Prostate gland (tissue), 2 donors: ENCODE measurements at regions not wholly inside any gene's neighbourhood (a gene's known extent, or its start where the extent isn't known, plus 50 kb on each side); places are given as distances from the start of the nearest gene placed in this dataset.

Experiments used
- DNase-seq: peaks from one replicate; pipeline ENCODE4 v3.0.0-alpha.2; 2019; ENCODE audit warnings: low spot score
- H3K27ac ChIP-seq, 2 donors: fragments of 200-600 bp; sonication (generic); 2 replicates each; pipeline ENCODE4 v1.5.1; 2017 to 2019
- H3K27me3 ChIP-seq: fragments of 200-600 bp; sonication (generic); replicated peaks from 2 replicates; pipeline ENCODE4 v1.5.1; 2019; ENCODE audit not compliant: insufficient read depth
- H3K36me3 ChIP-seq, 2 donors: fragments of 200-600 bp; sonication (generic); 1 replicate in 1 of 2; 2 replicates in 1 of 2; pipeline versions ENCODE4 v1.5.1 to v1.8.1; 2017 to 2019
- H3K4me1 ChIP-seq: fragments of 200-600 bp; sonication (generic); replicated peaks from 2 replicates; pipeline ENCODE4 v1.5.1; 2019
- H3K4me3 ChIP-seq, 2 donors: fragments of 200-600 bp; sonication (generic); 2 replicates each; pipeline ENCODE4 v1.5.1; 2017 to 2019
- H3K9me3 ChIP-seq: fragments of 200-600 bp; sonication (generic); 2 replicates; pipeline ENCODE4 v1.5.1; 2017
- POLR2A ChIP-seq: fragments of 450-650 bp; IDR thresholded peaks from one replicate; pipeline ENCODE4 v1.6.1; 2016; ENCODE audit warnings: antibody characterized with exemption, mild to moderate bottlenecking
- POLR2AphosphoS5 ChIP-seq: sonication (generic); formaldehyde crosslinking; IDR thresholded peaks from one replicate; pipeline ENCODE4 v1.6.1; 2017; ENCODE audit warnings: antibody characterized with exemption
- WGBS: methylation state at CpG from one replicate; pipeline ENCODE4 v1.1.5; 2018; 5-methylcytosine and 5-hydroxymethylcytosine counted together
- intact Hi-C: fragments of 100-400 bp; cut with DNase I; formaldehyde crosslinking; loops from one replicate; pipeline ENCODE4 v1.14.2; 2022
- TF ChIP-seq, protein P1 (sequence below), 4 experiments: fragments of 200-600 bp in 2 of 4; fragments of 450-650 bp in 2 of 4; sonication (generic) in 2 of 4; IDR thresholded peaks; 1 replicate in 3 of 4; 2 replicates in 1 of 4; pipeline ENCODE4 v1.5.1; 2016 to 2019; ENCODE audit warnings: antibody characterized with exemption in 4 of 4, mild to moderate bottlenecking in 2 of 4, moderate library complexity in 2 of 4

DNA sequence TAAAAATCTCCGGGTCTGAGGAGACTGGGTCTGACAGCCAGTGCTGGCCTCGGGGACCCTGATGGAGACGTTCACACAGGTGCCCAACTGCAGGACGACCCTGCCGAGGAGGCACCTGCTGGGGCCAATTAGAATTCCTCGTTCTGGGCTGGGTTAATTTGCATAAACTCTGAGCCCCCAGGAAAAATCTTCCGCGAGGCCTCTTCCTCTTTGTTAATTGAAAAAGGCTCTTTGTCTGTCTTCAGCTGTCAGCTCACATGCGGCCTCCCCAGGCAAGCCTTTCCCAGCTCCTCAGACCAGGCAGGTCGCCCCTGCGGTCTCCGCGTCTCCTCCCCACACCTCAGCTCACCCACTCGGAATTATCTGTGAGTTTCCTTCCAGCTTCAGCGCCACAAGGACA, 400.2 kb downstream of the SEC14L1 start:
- DNase-seq = no peak
- Histone ChIP-seq H3K4me3 (no peak overlapping the region), H3K27ac (no peak overlapping the region), H3K9me3 (no peaks in the 10 kb centered on the region), H3K36me3 (no peaks in the 10 kb centered on the region), H3K27me3 (no peaks in the 10 kb centered on the region), H3K4me1 (no peaks in the 10 kb centered on the region)
- TF ChIP-seq, protein P1, sequence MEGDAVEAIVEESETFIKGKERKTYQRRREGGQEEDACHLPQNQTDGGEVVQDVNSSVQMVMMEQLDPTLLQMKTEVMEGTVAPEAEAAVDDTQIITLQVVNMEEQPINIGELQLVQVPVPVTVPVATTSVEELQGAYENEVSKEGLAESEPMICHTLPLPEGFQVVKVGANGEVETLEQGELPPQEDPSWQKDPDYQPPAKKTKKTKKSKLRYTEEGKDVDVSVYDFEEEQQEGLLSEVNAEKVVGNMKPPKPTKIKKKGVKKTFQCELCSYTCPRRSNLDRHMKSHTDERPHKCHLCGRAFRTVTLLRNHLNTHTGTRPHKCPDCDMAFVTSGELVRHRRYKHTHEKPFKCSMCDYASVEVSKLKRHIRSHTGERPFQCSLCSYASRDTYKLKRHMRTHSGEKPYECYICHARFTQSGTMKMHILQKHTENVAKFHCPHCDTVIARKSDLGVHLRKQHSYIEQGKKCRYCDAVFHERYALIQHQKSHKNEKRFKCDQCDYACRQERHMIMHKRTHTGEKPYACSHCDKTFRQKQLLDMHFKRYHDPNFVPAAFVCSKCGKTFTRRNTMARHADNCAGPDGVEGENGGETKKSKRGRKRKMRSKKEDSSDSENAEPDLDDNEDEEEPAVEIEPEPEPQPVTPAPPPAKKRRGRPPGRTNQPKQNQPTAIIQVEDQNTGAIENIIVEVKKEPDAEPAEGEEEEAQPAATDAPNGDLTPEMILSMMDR (IDR thresholded peaks at IDR 0.05) = no peak
- TF ChIP-seq POLR2AphosphoS5 = no peak
- no peak for TF ChIP-seq POLR2A
- 67% methylated on average over 15 of the region's 15 CpGs for WGBS
- intact Hi-C loops = loop anchor here (5.0 kb wide), 1 partner anchor 196 kb away; no protein-coding TSS in a partner anchor

- no peak overlapping the region for H3K4me3 ChIP-seq
These were observed 401.2 kb downstream of the SEC14L1 start for GRCh38 chr17:77542011-77542410.

DNA sequence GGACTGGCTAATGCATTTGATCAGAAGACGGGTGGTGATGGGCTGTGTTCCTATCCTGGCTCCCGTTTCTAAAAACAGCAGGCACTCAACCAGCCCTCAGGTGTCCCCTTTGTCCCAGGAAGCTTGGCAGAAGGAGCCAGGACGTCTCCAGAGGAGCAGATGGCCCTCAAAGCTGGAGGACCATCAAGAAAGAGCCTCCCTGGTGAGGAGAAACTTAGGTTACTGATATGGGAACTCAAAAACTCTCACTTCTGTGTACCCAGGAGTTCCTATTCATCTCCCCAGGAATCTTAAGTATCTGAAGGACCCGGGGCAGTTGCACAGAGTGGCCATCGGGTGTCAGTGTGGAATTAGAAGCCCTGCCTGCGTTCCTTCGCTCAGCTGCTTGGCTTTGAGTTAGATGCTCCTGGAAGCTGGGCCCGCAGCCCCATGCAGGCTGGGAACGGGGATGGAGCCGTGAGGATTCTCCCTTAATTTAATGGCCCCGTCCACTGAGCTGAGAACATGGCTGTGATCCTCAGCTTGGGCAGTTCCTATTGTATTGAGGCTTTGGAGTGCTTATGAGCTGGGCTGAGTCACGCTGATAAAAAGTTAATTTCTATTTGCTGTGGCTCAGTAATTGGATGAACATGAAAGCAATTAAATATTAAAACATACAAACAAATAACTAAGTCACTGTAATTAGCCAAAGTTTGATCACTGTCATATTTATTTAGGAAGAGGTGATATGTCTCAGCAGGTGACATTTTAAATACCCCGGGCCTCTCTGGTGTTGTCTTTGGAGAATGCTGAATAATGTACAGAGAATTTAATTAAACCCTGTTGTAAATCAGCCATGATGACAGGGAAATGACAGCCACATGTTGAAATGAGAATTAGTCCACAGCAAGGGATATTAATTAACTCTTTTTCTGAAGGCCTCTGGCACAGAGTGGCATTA, 402.1 kb downstream of the SEC14L1 start:
- Histone ChIP-seq H3K27ac (peak overlapping the region in 1 of 2 donors; percentile 25), H3K4me1 (no peaks in the 10 kb centered on the region), H3K27me3 (no peaks in the 10 kb centered on the region), H3K36me3 (no peaks in the 10 kb centered on the region), H3K9me3 (no peaks in the 10 kb centered on the region), H3K4me3 (no peak overlapping the region)
- WGBS = 6% methylated on average over 13 of the region's 13 CpGs
- intact Hi-C loops = loop anchor here (1.0 to 5.0 kb wide), 2 partner anchors 194 to 470 kb away; no protein-coding TSS in a partner anchor
- peak; percentile 82 for DNase-seq
- TF ChIP-seq, protein P1 (IDR thresholded peaks at IDR 0.05) = peak; percentile 47 to 89 (median 78)
- TF ChIP-seq POLR2A (no peak), POLR2AphosphoS5 (peak; percentile 62)

More at GRCh38 chr17:77542011-77542410, 401.2 kb downstream of the SEC14L1 start:
- Histone ChIP-seq H3K9me3 (no peaks in the 10 kb centered on the region), H3K27ac (no peak overlapping the region), H3K36me3 (no peaks in the 10 kb centered on the region), H3K4me1 (no peaks in the 10 kb centered on the region), H3K27me3 (no peaks in the 10 kb centered on the region)
- WGBS = 57% methylated on average over 1 of the region's 1 CpG
- intact Hi-C loops = loop anchor here (1.0 to 5.0 kb wide), 2 partner anchors 195 to 471 kb away; no protein-coding TSS in a partner anchor
- TF ChIP-seq POLR2AphosphoS5 = no peak
- TF ChIP-seq, protein P1 (IDR thresholded peaks at IDR 0.05) = no peak
- no peak for TF ChIP-seq POLR2A
- DNase-seq = no peak

DNA sequence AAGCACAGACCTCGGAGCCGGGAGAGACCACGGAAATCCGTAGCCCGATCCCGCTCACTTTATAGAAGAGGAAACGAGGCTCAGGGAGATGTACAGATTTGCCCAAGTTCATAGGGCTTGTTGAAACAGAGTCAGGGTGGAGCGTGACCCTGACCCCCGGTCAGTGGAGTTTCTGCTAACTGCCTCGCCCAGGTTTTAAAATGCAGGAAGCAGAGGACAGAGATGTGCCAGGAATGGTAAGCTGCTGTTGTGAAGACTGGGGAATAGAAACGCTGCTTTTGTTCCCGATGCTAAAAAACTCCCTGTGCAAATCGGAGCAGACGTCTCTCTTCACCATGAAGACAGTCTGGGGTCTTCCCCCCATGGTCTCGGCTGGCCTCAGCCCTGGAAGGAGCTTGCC, 403.0 kb downstream of the SEC14L1 start:
- no peak for DNase-seq
- TF ChIP-seq, protein P1 (IDR thresholded peaks at IDR 0.05) = no peak
- no peak for TF ChIP-seq POLR2A
- no peaks in the 10 kb centered on the region for H3K27me3 ChIP-seq
- WGBS = 65% methylated on average over 15 of the region's 15 CpGs
- H3K27ac ChIP-seq = no peak overlapping the region
- H3K9me3 ChIP-seq = no peaks in the 10 kb centered on the region
- no peaks in the 10 kb centered on the region for H3K4me1 ChIP-seq
- no peaks in the 10 kb centered on the region for H3K36me3 ChIP-seq
- intact Hi-C loops = loop anchor here (5.0 kb wide), 1 partner anchor 194 kb away; no protein-coding TSS in a partner anchor
- no peak overlapping the region for H3K4me3 ChIP-seq
